ENCODE measurements at regions not wholly inside any gene's neighbourhood (a gene's known extent, or its start where the extent isn't known, plus 50 kb on each side); places are given as distances from the start of the nearest gene placed in this dataset.
A peak's percentile ranks its signal among the peaks of the same experiment; 100 is the strongest.

DNA sequence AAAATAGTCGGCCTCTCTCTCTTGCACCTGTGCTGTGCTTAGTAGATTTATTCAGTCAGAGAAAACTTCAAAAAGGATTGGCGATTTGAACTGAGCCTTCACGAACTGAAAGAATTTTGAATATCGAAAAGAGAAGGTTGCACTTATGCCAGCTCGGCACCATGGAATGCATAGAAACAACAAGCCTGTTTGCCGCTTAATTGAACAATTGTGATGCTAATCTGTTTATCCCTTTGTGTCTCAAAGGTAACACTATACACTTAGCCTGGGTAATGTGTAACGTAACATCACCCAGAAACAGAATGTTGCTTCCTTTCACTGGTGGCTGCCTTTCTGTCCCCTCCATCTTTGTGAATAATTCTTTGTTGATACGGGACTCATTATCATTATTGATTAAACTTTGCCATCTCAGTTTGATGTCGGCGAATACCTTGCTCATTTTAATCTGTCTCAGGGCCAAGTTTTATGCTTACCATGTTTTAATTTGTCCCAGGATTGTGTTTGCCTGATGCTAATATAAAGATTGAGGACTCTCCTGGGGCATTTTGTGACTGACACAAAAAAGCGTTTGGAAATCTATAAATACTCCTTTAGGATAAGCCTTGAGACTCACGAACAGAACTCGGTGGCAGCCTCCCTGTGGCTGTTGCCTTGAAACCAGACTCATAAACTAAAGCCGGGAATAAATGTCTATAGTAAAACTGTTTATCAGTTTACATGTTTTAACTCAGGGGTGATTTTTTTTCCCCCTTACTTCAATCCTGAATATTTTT lies 400.5 kb downstream of the RAPGEF2 start:
- no peak for DNase-seq

DNA sequence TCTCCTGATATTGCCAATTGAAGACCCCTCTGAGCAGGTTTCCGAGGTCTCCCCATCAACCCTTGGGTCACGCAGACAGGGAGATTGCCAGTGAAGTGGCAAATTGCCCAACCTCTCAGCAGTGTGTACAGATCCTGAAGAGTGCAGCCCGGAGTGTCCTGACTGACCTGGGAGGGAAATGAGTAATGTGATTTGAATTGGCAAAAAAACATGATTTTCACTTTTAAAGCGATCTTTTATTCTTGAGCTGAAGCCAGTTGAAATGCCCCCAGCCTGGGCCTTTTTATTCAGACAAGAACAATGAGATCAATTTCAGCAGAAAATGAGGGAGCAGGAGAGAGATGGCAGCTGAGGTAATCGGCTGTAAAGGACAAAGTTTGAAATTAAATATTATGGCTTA lies 401.8 kb downstream of the RAPGEF2 start:
- no peak for DNase-seq

DNA sequence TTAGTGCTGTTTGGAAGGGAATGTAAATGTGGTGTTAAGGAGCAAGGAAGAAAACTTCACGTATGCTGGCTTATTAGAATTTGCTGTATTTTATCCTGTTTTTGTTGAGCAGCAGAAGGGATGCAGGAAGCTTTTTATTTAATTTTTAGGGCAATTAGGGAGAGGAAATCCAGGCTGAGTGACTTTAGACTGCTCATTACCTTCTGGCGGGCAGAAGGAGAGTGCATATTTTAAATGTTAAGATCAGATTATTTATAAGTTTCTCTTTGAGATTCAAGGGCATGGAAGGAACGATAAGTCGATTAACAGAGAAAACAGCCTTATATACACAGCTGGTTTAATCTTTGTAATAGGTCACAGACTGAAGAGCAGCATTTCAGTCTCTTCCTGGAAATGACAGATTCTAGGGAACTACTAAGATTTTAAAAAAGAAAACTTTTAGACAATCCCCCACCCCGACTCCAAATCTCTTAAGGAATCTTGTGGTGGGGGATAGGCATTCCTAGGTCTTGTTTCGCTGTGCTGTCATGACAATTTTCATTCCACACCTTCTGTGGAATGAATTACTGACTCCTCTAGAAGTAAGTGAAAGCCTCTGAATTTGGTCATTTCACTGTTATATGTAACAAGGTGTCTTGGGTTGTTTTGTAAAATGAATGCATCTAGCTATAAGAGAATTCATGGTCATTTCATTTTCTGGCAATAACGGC lies 402.5 kb downstream of the RAPGEF2 start:
- no peak for DNase-seq

DNA sequence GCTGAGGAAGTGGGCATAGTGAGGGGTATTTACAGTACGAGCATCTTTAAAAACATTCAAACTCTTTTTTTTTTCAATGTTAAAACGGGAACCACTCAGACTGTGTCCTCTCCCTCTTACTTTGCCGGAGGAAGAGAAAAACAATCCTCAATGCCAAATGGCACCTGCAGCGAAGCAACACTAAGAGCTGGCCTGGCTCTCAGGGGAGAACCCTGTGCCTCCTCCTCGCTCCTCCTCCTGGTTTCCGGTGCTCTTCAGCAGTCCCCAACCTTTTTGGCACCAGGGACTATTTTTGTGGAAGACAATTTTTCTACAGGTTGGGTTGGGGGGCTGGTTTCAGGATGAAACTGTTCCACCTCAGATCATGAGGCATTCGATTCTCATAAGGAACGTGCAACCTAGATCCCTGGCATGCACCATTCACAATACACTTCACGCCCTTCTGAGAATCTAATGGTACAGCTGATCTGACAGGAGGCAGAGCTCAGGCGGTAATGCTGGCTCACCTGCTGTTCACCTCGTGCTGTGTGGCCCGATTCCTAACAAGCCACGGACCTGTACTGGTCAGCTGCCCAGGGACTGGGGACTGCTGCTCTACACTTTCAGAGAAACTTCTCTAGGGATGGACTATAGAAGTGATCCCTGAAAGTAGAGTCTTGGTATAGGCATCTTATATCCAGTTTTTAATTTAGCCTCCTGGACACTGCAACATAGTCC lies 404.1 kb downstream of the RAPGEF2 start:
- no peak for DNase-seq

GRCh38 chr4:159508917-159509500 lies 406.1 kb downstream of the RAPGEF2 start:
- DNase-seq: no peak

DNA sequence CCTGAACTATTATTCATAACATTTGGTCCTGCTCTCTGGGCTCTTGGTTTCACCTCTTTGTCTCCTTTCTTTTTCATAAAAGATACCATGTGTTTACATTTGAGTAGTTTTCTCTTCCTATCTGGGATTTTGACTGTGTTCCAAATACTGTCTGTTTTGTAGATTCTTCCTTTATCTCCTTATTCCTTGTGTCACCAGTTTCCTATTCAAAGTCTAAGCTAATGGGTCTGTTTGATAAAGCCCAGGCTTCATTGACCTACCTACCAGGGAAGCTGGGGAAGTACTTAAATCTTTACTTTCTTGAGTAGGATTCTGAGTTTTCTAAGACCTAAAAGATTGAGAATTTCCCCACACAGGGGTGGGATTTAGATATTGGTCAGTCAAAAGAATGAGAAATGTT lies 409.5 kb downstream of the RAPGEF2 start:
- no peak for DNase-seq

DNA sequence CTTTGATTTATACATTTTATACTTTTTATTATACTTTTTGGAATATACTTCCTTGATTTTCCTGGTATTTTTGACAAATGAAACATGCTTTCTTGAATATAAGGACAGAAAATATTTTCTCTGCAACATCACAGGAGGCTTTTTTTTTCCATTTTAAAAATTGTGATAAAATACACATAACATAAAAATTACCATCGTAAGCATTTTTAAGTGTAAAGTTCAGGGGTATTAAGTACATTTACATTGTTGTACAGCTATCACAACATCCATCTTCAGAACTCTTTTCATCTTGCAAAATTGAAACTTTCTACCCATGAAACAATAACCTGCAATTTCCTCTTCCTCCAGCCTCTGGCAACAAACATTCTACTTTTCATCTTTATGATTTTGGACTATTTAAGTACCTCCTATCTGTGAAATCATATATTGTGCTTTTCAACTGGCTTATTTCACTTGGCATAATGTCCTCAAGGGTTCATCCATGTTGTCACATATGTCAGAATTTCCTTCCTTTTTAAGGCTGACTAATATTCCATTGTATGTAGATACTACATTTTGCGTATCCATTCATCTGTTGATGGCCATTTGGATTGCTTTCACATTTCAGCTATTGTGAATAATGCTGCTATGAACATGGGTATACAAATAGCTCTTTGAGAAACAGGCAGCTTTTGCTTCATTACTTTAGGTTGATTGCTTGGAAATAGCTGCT lies 412.6 kb downstream of the RAPGEF2 start:
- DNase-seq: no peak

DNA sequence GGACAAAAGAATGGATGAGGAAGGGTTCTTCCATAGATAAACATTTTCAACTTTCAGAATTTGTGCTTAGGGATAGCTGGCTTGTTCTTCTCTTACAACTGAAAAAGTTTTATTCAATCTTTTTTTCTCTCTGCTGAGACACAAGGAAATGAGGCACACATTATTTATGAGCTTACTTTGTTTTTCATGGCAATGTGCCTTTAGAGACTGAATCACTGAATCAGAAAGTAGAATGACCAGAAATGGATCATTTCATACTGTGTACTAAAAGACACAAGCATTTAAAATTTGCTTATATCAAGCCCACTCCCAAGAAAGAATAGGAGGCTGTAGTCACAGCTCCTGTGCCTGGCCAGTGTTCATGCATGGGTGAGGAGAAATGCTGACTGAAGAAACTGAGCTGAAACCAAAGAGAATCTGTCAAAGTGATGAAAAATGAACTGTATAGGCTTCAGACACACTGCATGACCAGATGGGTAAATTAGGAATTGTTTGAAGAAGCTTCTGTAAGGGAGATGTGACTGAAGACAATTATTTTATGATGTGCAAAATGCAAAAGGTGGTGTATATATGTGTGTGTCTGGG lies 413.8 kb downstream of the RAPGEF2 start:
- DNase-seq: no peak

GRCh38 chr4:159520074-159520473 lies 417.2 kb downstream of the RAPGEF2 start:
- DNase-seq: no peak

GRCh38 chr4:159526172-159526571 lies 423.3 kb downstream of the RAPGEF2 start:
- no peak for DNase-seq

DNA sequence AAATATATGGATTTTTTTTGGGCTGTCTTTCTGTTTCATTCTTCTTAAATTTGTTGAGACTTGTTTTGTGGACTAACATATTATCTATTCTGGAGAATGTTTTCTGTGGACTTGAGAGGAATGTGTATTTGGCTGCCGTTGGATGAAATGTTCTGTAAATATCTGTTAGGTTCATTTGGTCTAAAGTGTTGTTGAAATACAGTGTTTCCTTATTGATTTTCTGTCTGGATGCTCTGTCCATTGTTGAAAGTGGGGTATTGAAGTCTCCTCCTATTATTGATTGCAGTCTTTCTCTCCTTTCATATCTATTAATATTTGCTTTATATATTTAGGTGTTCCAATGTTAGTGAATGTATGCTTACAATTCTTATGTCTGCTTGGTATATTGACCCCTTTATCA lies 431.8 kb downstream of the RAPGEF2 start:
- no peak for DNase-seq

- DNase-seq: no peak
Observed at GRCh38 chr4:159538556-159538955, 435.7 kb downstream of the RAPGEF2 start.

DNA sequence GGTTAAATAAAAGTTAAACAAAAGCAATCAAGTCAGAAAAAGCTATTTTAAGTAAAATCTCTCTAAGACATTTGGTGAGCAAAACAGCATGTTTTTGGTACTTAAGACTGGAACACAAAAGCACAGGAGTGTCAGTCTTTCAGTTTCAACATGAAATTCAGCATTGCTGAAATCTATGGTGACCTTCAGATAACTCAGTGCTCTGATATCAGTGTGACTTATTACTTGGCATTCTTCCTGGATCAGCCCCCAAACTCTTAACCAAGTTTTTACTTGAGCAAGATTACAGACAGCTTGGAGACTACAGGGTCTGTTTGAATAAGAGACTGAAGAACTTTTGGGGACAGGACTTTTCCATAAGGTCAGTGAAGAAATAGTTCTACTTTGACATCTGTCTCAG lies 437.2 kb downstream of the RAPGEF2 start:
- no peak for DNase-seq

DNA sequence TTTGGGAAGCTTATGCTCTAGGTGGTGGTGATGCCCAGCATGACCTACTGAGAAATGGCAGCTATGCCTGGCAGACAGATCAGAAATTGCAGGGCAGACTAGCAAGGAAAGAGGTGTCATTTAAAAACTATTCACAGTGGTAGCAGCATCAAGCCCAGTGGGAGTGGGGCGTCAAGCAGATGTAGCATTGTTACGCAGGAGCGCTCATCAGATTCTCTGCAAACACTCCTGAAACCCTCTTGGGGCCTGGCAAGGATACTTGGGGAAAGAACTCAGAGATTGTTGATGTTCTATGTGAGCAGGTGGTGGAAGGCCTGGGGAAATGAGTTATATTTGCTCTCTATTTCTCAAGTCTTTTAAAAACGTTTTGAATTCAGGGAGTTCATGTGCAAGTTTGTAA lies 437.6 kb downstream of the RAPGEF2 start:
- no peak for DNase-seq

- DNase-seq: no peak
Observed at GRCh38 chr4:159541143-159541542, 438.3 kb downstream of the RAPGEF2 start.

DNA sequence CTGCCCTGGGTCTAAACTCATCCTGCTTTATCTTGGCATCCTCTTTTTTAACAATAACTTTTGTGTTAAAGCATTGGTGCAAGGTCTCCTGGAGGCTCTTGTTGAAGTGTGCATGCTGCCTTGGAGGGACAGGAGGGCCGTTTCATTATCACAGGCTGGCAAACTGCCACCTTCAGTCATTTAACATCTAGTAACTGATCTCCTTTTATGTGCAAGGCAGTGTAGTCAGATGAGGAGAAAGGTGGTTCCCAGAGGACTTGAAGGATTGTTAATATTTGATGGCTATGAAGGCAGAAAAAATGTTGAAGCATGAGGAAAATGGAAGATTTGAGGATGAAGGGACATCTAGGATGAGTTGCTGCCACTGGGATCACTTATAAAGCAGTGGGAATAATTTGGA lies 439.4 kb downstream of the RAPGEF2 start:
- no peak for DNase-seq

GRCh38 chr4:159543831-159544230 lies 441.0 kb downstream of the RAPGEF2 start:
- no peak for DNase-seq

- peak in 1 of 5 experiments; percentile 2 for DNase-seq
Observed at GRCh38 chr4:159545556-159545955, 442.7 kb downstream of the RAPGEF2 start.

DNA sequence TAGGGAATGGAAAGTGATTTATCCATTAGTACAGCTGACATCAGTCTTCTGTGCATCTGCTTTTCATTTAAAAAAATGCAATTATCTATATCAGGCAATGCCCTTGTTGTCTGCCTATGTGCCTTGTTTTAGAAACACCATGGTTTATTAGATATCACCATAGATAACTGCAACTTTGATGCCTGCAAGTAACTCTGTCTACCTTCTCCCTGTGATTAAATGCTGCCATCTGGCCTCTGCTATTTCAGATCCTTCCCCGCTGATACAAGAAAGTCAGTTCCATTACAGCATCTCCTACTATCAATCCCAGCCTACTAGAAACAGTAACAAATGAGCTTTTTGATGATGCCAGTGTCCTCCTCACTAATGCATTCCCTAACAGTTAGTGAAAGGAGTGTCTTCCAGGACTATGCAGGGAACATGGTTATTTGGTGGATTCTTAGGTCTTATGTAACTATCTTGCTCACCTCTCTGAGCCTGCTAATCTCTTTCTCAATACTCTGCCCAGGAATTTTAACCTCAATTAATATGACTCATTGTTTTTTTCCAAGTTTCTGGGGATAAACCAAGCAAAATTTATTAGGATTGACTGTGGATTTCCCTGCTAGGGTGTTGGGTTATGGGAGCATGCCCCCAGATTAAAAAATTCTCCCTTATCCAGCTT lies 444.9 kb downstream of the RAPGEF2 start:
- DNase-seq: no peak

GRCh38 chr4:159549098-159549518 lies 446.2 kb downstream of the RAPGEF2 start:
- no peak for DNase-seq

- DNase-seq: no peak
Observed at GRCh38 chr4:159551281-159551680, 448.4 kb downstream of the RAPGEF2 start.

Data from T-helper 2 cell (primary cell).